HCT116 (cell line): ENCODE measurements at regions not wholly inside any gene's neighbourhood (a gene's known extent, or its start where the extent isn't known, plus 50 kb on each side); places are given as distances from the start of the nearest gene placed in this dataset.

Source experiments
- ATAC-seq: fragments of 200-7000 bp; cut with Tn5 transposase; 2 replicates; pipeline ENCODE4 v1.9.1; 2020; ENCODE audit warnings: mild to moderate bottlenecking, moderate library complexity
- BruUV-seq: library from RNA; stranded (reverse); fragments of 400-500 nt; replicated peaks from 2 replicates; lab custom pipeline; 2021; lab: Mats Ljungman, UMichigan
- CTCF ChIA-PET: fragments of 300-600 bp; sonication (Branson Sonifier 250); formaldehyde crosslinking; loops from one replicate; lab custom pipeline; 2021; ENCODE audit warnings: antibody characterized with exemption; lab: Charles Lee
- POLR2A ChIA-PET: fragments of 300-600, 350-600 bp; sonication (Branson Sonifier 250); formaldehyde crosslinking; loops from one replicate; lab custom pipeline; 2021; ENCODE audit warnings: antibody characterized with exemption; lab: Charles Lee
- RAD21 ChIA-PET, 2 experiments: fragments of 300-600 bp; sonication (Branson Sonifier 250); formaldehyde crosslinking; loops; one replicate each; lab custom pipeline; 2023; ENCODE audit warnings: low total read pairs in 2 of 2; ENCODE audit not compliant: uncharacterized antibody in 2 of 2, unreplicated experiment in 2 of 2, low non-redundant PET in 1 of 2; lab: Charles Lee
- DNase-seq: peaks from one replicate; pipeline ENCODE4 v3.0.0-alpha.2; 2010; ENCODE audit warnings: low read depth, low spot score
- H2AFZ ChIP-seq: fragments of 200-600 bp; shearing (Covaris generic), sonication (generic); 2 replicates; pipeline ENCODE4 v1.6.1; 2017; ENCODE audit warnings: low read depth, mixed run types, mixed read lengths, antibody characterized with exemption, low read length; ENCODE audit not compliant: poor library complexity, severe bottlenecking
- H3K27ac ChIP-seq: 2 replicates; pipeline ENCODE4 v1.5.1; 2012; ENCODE audit warnings: low read depth, low read length
- H3K27me3 ChIP-seq: fragments of 200-600 bp; sonication (generic); 2 replicates; pipeline ENCODE4 v1.6.1; 2016; ENCODE audit warnings: mixed run types, low read length, mixed read lengths; ENCODE audit not compliant: insufficient read depth
- H3K36me3 ChIP-seq, 2 experiments: fragments of 200-500 bp in 1 of 2; fragments of 200-600 bp in 1 of 2; sonication (Bioruptor generic) in 1 of 2; sonication (generic) in 1 of 2; 2 replicates each; pipeline versions ENCODE4 v1.5.1 to v1.6.1; 2014 to 2016; ENCODE audit warnings: low read length in 2 of 2, inconsistent platforms in 1 of 2, mixed read lengths in 1 of 2, mixed run types in 1 of 2; ENCODE audit not compliant: insufficient read depth in 2 of 2, control insufficient read depth in 1 of 2
- H3K4me1 ChIP-seq, 2 experiments: fragments of 200-600 bp in 1 of 2; sonication (generic) in 1 of 2; 2 replicates each; pipeline versions ENCODE4 v1.5.1 to v1.6.1; 2012 to 2017; ENCODE audit warnings: low read length in 2 of 2, inconsistent platforms in 1 of 2, mild to moderate bottlenecking in 1 of 2, mixed read lengths in 1 of 2, mixed run types in 1 of 2, moderate library complexity in 1 of 2; ENCODE audit not compliant: insufficient read depth in 2 of 2, control insufficient read depth in 1 of 2
- H3K4me2 ChIP-seq: fragments of 200-600 bp; sonication (generic); 2 replicates; pipeline ENCODE4 v1.6.1; 2017; ENCODE audit warnings: mixed run types, low read length, mixed read lengths
- H3K4me3 ChIP-seq, 2 experiments: fragments of 200-600 bp in 1 of 2; sonication (generic) in 1 of 2; replicated peaks in 1 of 2; 2 replicates each; pipeline ENCODE4 v1.5.1; 2011 to 2016; ENCODE audit warnings: low read length in 2 of 2, control low read depth in 1 of 2, low read depth in 1 of 2, mild to moderate bottlenecking in 1 of 2, mixed read lengths in 1 of 2, mixed run types in 1 of 2
- H3K79me2 ChIP-seq: fragments of 200-600 bp; sonication (generic); 2 replicates; pipeline ENCODE4 v1.6.1; 2017; ENCODE audit warnings: mild to moderate bottlenecking, mixed run types, low read length, moderate library complexity, mixed read lengths; ENCODE audit not compliant: insufficient read depth
- H3K9ac ChIP-seq: fragments of 200-600 bp; sonication (generic); 2 replicates; pipeline ENCODE4 v1.6.1; 2016; ENCODE audit warnings: low read length, mixed read lengths
- H3K9me2 ChIP-seq: fragments of 200-600 bp; sonication (generic), shearing (Covaris generic); 2 replicates; pipeline ENCODE4 v1.6.1; 2017; ENCODE audit warnings: mixed run types, mild to moderate bottlenecking, moderate library complexity; ENCODE audit not compliant: insufficient read depth
- H3K9me3 ChIP-seq, 2 experiments: fragments of 200-500 bp in 1 of 2; fragments of 200-600 bp in 1 of 2; sonication (Bioruptor generic) in 1 of 2; sonication (generic) in 1 of 2; 2 replicates each; pipeline ENCODE4 v1.6.1; 2014 to 2017; ENCODE audit warnings: low read length in 2 of 2, mixed read lengths in 2 of 2, inconsistent platforms in 1 of 2, low read depth in 1 of 2, mild to moderate bottlenecking in 1 of 2, mixed run types in 1 of 2, moderate library complexity in 1 of 2; ENCODE audit not compliant: control insufficient read depth in 1 of 2, insufficient read depth in 1 of 2
- H4K20me1 ChIP-seq: fragments of 200-600 bp; sonication (generic), shearing (Covaris generic); 2 replicates; pipeline ENCODE4 v1.6.1; 2017; ENCODE audit warnings: mixed run types, mild to moderate bottlenecking, moderate library complexity; ENCODE audit not compliant: insufficient read depth
- CEBPB ChIP-seq: IDR thresholded peaks from 2 replicates; pipeline ENCODE4 v1.6.1; 2012; ENCODE audit warnings: low read depth
- JUND ChIP-seq: IDR thresholded peaks from 2 replicates; pipeline ENCODE4 v1.6.1; 2012
- MAX ChIP-seq: IDR thresholded peaks from 2 replicates; pipeline ENCODE4 v1.6.1; 2012
- REST ChIP-seq: IDR thresholded peaks from 2 replicates; pipeline ENCODE4 v1.6.1; 2012; ENCODE audit warnings: low read depth
- SRF ChIP-seq: IDR thresholded peaks from 2 replicates; pipeline ENCODE4 v1.6.1; 2012; ENCODE audit warnings: low read depth
- TCF7L2 ChIP-seq: IDR thresholded peaks from 2 replicates; pipeline ENCODE4 v1.7.0; 2011; ENCODE audit warnings: borderline replicate concordance, inconsistent platforms; ENCODE audit not compliant: insufficient read depth, insufficient read length; ENCODE audit errors: extremely low read depth
- intact Hi-C: fragments of 100-400 bp; cut with micrococcal nuclease; formaldehyde crosslinking; loops from 2 replicates; pipeline ENCODE4 v1.10.0; 2022

- ChIA-PET CTCF (no interaction called here), POLR2A (no interaction called here), RAD21 (interaction anchor here in 1 of 2 experiments (0.5 kb wide), 1 partner anchor 27 kb away, joined by 3 read pairs; no protein-coding TSS in a partner anchor)
- no peaks in the 10 kb centered on the region for H3K27me3 ChIP-seq
- H3K4me3 ChIP-seq: no peak overlapping the region
- H3K9me3 ChIP-seq: no peaks in the 10 kb centered on the region
- H3K4me1 ChIP-seq: no peaks in the 10 kb centered on the region
- H4K20me1 ChIP-seq: no peaks in the 10 kb centered on the region; the same call in 1 of the 2 replicates
- intact Hi-C loops: no loop called here
- no peak overlapping the region for H3K27ac ChIP-seq
- no peaks in the 10 kb centered on the region for H3K79me2 ChIP-seq
- H3K4me2 ChIP-seq: no peak overlapping the region
- TF ChIP-seq CEBPB (no peak), TCF7L2 (no peak), REST (no peak), MAX (no peak), JUND (no peak), SRF (no peak)
- DNase-seq: no peak
- no TSS peak for BruUV-seq
- ATAC-seq: no peak
- H3K9me2 ChIP-seq: no peaks in the 10 kb centered on the region
- H2AFZ ChIP-seq: no peak overlapping the region
- no peaks in the 10 kb centered on the region for H3K36me3 ChIP-seq
- H3K9ac ChIP-seq: no peak overlapping the region
These were observed 1621.6 kb downstream of the REEP3 start for GRCh38 chr10:65142641-65143435.
